ENCODE measurements at regions not wholly inside any gene's neighbourhood (a gene's known extent, or its start where the extent isn't known, plus 50 kb on each side); places are given as distances from the start of the nearest gene placed in this dataset.

- no peak for DNase-seq
Observed at GRCh38 chr11:25435197-25435596, 896.7 kb upstream of the ANO3 start.

GRCh38 chr11:25436326-25436725 is 895.6 kb upstream of the ANO3 start:
- Histone ChIP-seq H3K27me3 (no peaks in the 10 kb centered on the region), H3K4me1 (no peaks in the 10 kb centered on the region), H3K36me3 (ENCODE audit: low read depth, missing control alignments) (no peaks in the 10 kb centered on the region), H3K9me3 (no peaks in the 10 kb centered on the region), H3K27ac (no peak overlapping the region), H3K4me3 (no peak overlapping the region)
- 79 to 83% methylated on average over 2 of the region's 2 CpGs for WGBS, 2 donors
- intact Hi-C loops (cut with DNase I; ENCODE audit: low total_unique reads), result no loop called here
- no peak for TF ChIP-seq CTCF (IDR thresholded peaks at IDR 0.05)
- TF ChIP-seq POLR2A (IDR thresholded peaks at IDR 0.05), result no peak
- no peak for DNase-seq

More at GRCh38 chr11:25435197-25435596, 896.7 kb upstream of the ANO3 start:
- Histone ChIP-seq H3K36me3 (ENCODE audit: low read depth, missing control alignments) (no peaks in the 10 kb centered on the region), H3K4me3 (no peak overlapping the region), H3K4me1 (no peaks in the 10 kb centered on the region), H3K27me3 (no peaks in the 10 kb centered on the region), H3K27ac (no peak overlapping the region), H3K9me3 (no peaks in the 10 kb centered on the region)
- TF ChIP-seq CTCF (IDR thresholded peaks at IDR 0.05) (no peak), POLR2A (IDR thresholded peaks at IDR 0.05) (no peak)
- WGBS, 2 donors, result 62 to 83% methylated on average over 1 of the region's 1 CpG
- intact Hi-C loops (cut with DNase I; ENCODE audit: low total_unique reads), result no loop called here

DNA sequence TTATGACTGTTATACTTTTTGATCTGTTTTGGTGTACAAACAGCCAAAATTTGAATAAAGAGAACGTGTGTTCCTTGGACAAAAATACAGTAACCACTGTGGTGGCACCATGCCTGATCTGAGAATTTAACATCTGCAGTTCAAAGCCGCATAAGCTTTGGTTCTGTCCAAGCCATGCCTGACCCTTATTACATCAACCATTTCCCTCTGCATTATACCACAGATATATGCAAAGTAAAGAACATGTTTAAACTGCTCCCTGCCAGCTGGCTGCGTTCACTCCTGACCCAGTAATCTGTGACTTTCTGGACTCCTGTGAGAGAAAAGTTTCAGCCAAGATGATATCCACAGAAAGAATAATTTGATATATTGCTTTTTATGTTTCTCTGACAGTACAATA is 890.5 kb upstream of the ANO3 start:
- intact Hi-C loops (cut with DNase I; ENCODE audit: low total_unique reads), result no loop called here
- Histone ChIP-seq H3K27ac (no peak overlapping the region), H3K4me1 (no peaks in the 10 kb centered on the region), H3K4me3 (no peak overlapping the region), H3K9me3 (no peaks in the 10 kb centered on the region), H3K36me3 (ENCODE audit: low read depth, missing control alignments) (no peaks in the 10 kb centered on the region), H3K27me3 (no peaks in the 10 kb centered on the region)
- TF ChIP-seq POLR2A (IDR thresholded peaks at IDR 0.05) (no peak), CTCF (IDR thresholded peaks at IDR 0.05) (no peak)
- 52 to 57% methylated on average over 3 of the region's 3 CpGs for WGBS, 2 donors
- no peak for DNase-seq

DNA sequence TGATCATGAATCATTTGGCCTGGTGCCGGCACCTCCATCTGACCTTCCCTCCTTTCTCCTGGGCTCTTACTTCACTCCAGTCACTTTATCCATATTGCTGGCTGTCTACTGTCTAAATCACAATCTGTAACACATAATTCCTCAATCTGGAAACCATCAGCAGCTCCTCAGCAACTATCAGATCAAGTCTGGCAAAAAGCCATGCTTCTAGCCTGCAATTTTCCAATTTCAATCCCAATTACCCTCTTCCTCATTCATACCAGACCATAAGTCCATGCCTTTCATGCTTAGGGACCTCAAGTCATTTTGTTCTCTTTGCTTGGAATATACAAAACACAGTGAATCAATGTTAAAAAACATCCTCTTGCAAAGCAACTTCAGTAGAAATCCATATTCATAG is 882.8 kb upstream of the ANO3 start:
- DNase-seq, result no peak
- Histone ChIP-seq H3K27ac (no peak overlapping the region), H3K4me3 (no peak overlapping the region), H3K27me3 (no peaks in the 10 kb centered on the region), H3K4me1 (no peaks in the 10 kb centered on the region), H3K36me3 (ENCODE audit: low read depth, missing control alignments) (no peaks in the 10 kb centered on the region), H3K9me3 (no peaks in the 10 kb centered on the region)
- intact Hi-C loops (cut with DNase I; ENCODE audit: low total_unique reads), result no loop called here
- 83 to 85% methylated on average over 1 of the region's 1 CpG for WGBS, 2 donors
- TF ChIP-seq POLR2A (IDR thresholded peaks at IDR 0.05), result no peak
- TF ChIP-seq CTCF (IDR thresholded peaks at IDR 0.05), result no peak

DNA sequence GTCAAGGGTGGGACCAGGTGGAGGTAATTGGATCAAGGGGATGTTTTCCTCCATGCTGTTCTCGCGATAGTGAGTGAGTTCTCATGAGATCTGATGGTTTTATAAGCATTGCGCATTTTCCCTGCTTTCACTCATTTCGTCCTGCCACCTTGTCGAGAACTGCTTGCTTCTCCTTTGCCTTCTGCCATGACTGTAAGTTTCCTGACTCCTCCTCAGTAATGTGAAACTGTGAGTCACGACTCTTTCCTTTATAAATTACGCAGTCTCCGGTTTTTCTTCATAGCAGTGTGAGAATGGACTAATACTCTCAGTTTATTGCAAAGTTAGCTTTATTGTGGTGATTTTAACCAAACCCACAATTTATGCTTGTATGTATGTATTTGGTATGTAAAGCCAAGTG is 878.5 kb upstream of the ANO3 start:
- H3K9me3 ChIP-seq, result no peaks in the 10 kb centered on the region
- WGBS, 2 donors, result 57 to 71% methylated on average over 8 of the region's 8 CpGs
- intact Hi-C loops (cut with DNase I; ENCODE audit: low total_unique reads), result no loop called here
- H3K36me3 ChIP-seq (ENCODE audit: low read depth, missing control alignments), result no peaks in the 10 kb centered on the region
- no peaks in the 10 kb centered on the region for H3K27me3 ChIP-seq
- TF ChIP-seq POLR2A (IDR thresholded peaks at IDR 0.05), result no peak
- TF ChIP-seq CTCF (IDR thresholded peaks at IDR 0.05), result no peak
- H3K4me3 ChIP-seq, result peak overlapping the region; percentile 14 to 27
- H3K4me1 ChIP-seq, result no peaks in the 10 kb centered on the region
- H3K27ac ChIP-seq, result no peak overlapping the region
- peak; percentile 16 for DNase-seq
